SK-N-SH (cell line): ENCODE measurements at regions not wholly inside any gene's neighbourhood (a gene's known extent, or its start where the extent isn't known, plus 50 kb on each side); places are given as distances from the start of the nearest gene placed in this dataset.
"Not testable (repeated sequence)": the region's sequence is repeated elsewhere in the genome, so short reads cannot be mapped to it uniquely, and the experiment has no call there.

Experiments
- CTCF ChIP-seq: fragments of 200-600 bp; sonication (generic); IDR thresholded peaks from 2 replicates; pipeline ENCODE4 v1.6.1; 2017; ENCODE audit warnings: antibody characterized with exemption, mild to moderate bottlenecking, moderate library complexity
- TF ChIP-seq, protein P1 (sequence below): IDR thresholded peaks from 2 replicates; pipeline ENCODE4 v1.4.0; 2012; ENCODE audit warnings: low read depth

- not testable (repeated sequence) for TF ChIP-seq CTCF
- TF ChIP-seq, protein P1, sequence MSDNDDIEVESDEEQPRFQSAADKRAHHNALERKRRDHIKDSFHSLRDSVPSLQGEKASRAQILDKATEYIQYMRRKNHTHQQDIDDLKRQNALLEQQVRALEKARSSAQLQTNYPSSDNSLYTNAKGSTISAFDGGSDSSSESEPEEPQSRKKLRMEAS, result not testable (repeated sequence)
Observed at GRCh38 chr2:87199228-87199627, 177.6 kb upstream of the PLGLB1 start.
